ENCODE measurements at regions not wholly inside any gene's neighbourhood (a gene's known extent, or its start where the extent isn't known, plus 50 kb on each side); places are given as distances from the start of the nearest gene placed in this dataset.

- no peak for TF ChIP-seq CTCF (IDR thresholded peaks at IDR 0.05; ENCODE audit: low read depth, low read length, missing control alignments)
- DNase-seq (ENCODE audit: low read depth) = no peak
- in situ Hi-C loops (cut with HindIII; ENCODE audit: low sequenced_read_pairs) = no loop called here
- H3K4me3 ChIP-seq (ENCODE audit: low read depth, low read length) = no peak overlapping the region
These were observed 319.0 kb upstream of the NPSR1 start for GRCh38 chr7:34338961-34339526.

- in situ Hi-C loops (cut with HindIII; ENCODE audit: low sequenced_read_pairs) = loop anchor here (5.0 kb wide), 1 partner anchor 34 kb away; no protein-coding TSS in a partner anchor
- TF ChIP-seq CTCF (IDR thresholded peaks at IDR 0.05; ENCODE audit: low read depth, low read length, missing control alignments) = no peak
- no peak for DNase-seq (ENCODE audit: low read depth)
- H3K4me3 ChIP-seq (ENCODE audit: low read depth, low read length) = no peak overlapping the region
These were observed 316.7 kb upstream of the NPSR1 start for GRCh38 chr7:34341326-34341725.

GRCh38 chr7:34342387-34342786 lies 315.6 kb upstream of the NPSR1 start:
- no peak overlapping the region for H3K4me3 ChIP-seq (ENCODE audit: low read depth, low read length)
- DNase-seq (ENCODE audit: low read depth) = no peak
- in situ Hi-C loops (cut with HindIII; ENCODE audit: low sequenced_read_pairs) = loop anchor here (5.0 kb wide), 1 partner anchor 35 kb away; no protein-coding TSS in a partner anchor
- no peak for TF ChIP-seq CTCF (IDR thresholded peaks at IDR 0.05; ENCODE audit: low read depth, low read length, missing control alignments)

GRCh38 chr7:34343667-34344066 lies 314.4 kb upstream of the NPSR1 start:
- H3K4me3 ChIP-seq (ENCODE audit: low read depth, low read length) = no peak overlapping the region
- no peak for TF ChIP-seq CTCF (IDR thresholded peaks at IDR 0.05; ENCODE audit: low read depth, low read length, missing control alignments)
- in situ Hi-C loops (cut with HindIII; ENCODE audit: low sequenced_read_pairs) = loop anchor here (5.0 kb wide), 1 partner anchor 36 kb away; no protein-coding TSS in a partner anchor
- DNase-seq (ENCODE audit: low read depth) = no peak

- no peak for DNase-seq (ENCODE audit: low read depth)
- no peak overlapping the region for H3K4me3 ChIP-seq (ENCODE audit: low read depth, low read length)
- no peak for TF ChIP-seq CTCF (IDR thresholded peaks at IDR 0.05; ENCODE audit: low read depth, low read length, missing control alignments)
- in situ Hi-C loops (cut with HindIII; ENCODE audit: low sequenced_read_pairs) = no loop called here
These were observed 304.0 kb upstream of the NPSR1 start for GRCh38 chr7:34354011-34354410.

- TF ChIP-seq CTCF (IDR thresholded peaks at IDR 0.05; ENCODE audit: low read depth, low read length, missing control alignments) = no peak
- H3K4me3 ChIP-seq (ENCODE audit: low read depth, low read length) = no peak overlapping the region
- peak; percentile 87 for DNase-seq (ENCODE audit: low read depth)
- in situ Hi-C loops (cut with HindIII; ENCODE audit: low sequenced_read_pairs) = no loop called here
These were observed 303.1 kb upstream of the NPSR1 start for GRCh38 chr7:34354899-34355298.

Measured in astrocyte of the cerebellum (primary cell).